Activated CD8-positive, alpha-beta T cell treated with anti-CD3 and anti-CD28 coated beads, Interleukin-2, amount 10 ng/mL, durations not matched to agents 7 days and 5 days (primary cell): ENCODE measurements at regions not wholly inside any gene's neighbourhood (a gene's known extent, or its start where the extent isn't known, plus 50 kb on each side); places are given as distances from the start of the nearest gene placed in this dataset.

Experiments
- ATAC-seq: fragments of 150-1000 bp; cut with Tn5 transposase; one replicate; pipeline ENCODE4 v1.10.0; 2021; ENCODE audit warnings: moderate library complexity
- CTCF ChIA-PET: fragments of 350-600 bp; sonication (Branson Sonifier 250); formaldehyde crosslinking; loops from one replicate; lab custom pipeline; 2021; ENCODE audit warnings: antibody characterized with exemption; lab: Charles Lee
- POLR2A ChIA-PET: fragments of 350-600 bp; sonication (Branson Sonifier 250); formaldehyde crosslinking; loops from one replicate; lab custom pipeline; 2021; ENCODE audit warnings: antibody characterized with exemption; lab: Charles Lee
- DNase-seq: peaks from one replicate; pipeline ENCODE4 v3.0.0-alpha.2; 2020
- H3K27ac Mint-ChIP-seq: one replicate; pipeline ENCODE4 v1.8.0; 2021; ENCODE audit warnings: mild to moderate bottlenecking, mixed read lengths
- H3K27me3 Mint-ChIP-seq: one replicate; pipeline ENCODE4 v1.8.0; 2021; ENCODE audit warnings: low read depth, mixed read lengths
- H3K36me3 Mint-ChIP-seq: one replicate; pipeline ENCODE4 v1.8.0; 2021; ENCODE audit warnings: low read depth, mixed read lengths
- H3K4me1 Mint-ChIP-seq: one replicate; pipeline ENCODE4 v1.8.0; 2021; ENCODE audit warnings: low read depth, mixed read lengths
- H3K4me3 Mint-ChIP-seq: one replicate; pipeline ENCODE4 v1.8.0; 2021; ENCODE audit warnings: mild to moderate bottlenecking, mixed read lengths
- H3K9me3 Mint-ChIP-seq: one replicate; pipeline ENCODE4 v1.8.0; 2022; ENCODE audit warnings: mixed read lengths; ENCODE audit not compliant: insufficient read depth

DNA sequence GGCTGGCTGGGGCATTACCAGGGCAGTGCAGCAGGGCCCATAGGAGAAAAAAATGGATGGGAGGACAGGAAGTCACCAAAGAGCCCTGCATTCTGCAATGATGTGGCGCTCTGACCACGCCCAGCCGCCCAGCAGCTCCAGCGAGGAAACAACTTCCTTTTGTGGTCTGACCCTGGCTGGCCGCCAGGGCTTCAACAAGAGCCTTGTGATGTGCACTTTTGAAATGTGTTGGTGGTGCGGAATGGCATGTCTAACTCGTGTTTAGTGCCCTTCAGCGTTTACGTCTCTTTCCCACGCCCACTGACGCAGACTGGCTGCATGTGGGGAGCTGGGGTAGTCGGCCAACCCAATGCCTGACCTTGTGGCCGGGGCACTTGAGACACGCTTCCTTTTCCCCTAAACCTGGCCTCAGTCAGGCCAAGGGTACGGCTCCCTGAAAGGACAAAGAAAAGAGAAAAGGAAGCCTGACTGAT, 81.9 kb upstream of the CTNNB1 start:
- POLR2A ChIA-PET: interaction anchor here (0.8 to 3.6 kb wide), 2 partner anchors 9 to 82 kb away, joined by 4 to 16 read pairs; partner anchors contain the start of gene CTNNB1
- peak; percentile 94 for ATAC-seq
- Mint-ChIP-seq H3K27me3 (no peaks in the 10 kb centered on the region), H3K9me3 (no peaks in the 10 kb centered on the region), H3K4me1 (peaks cover 30% of the 10 kb centered on the region), H3K4me3 (peak overlapping the region; percentile 35), H3K36me3 (no peaks in the 10 kb centered on the region), H3K27ac (peak overlapping the region; percentile 81)
- CTCF ChIA-PET: no interaction called here
- peak; percentile 89 for DNase-seq

- ATAC-seq (no peak), DNase-seq (no peak)
- POLR2A ChIA-PET: interaction anchor here (3.6 kb wide), 1 partner anchor 81 kb away, joined by 16 read pairs; the partner anchor contains the start of gene CTNNB1
- Mint-ChIP-seq H3K36me3 (no peaks in the 10 kb centered on the region), H3K4me1 (peaks cover 30% of the 10 kb centered on the region), H3K27ac (no peak overlapping the region), H3K4me3 (no peak overlapping the region), H3K9me3 (no peaks in the 10 kb centered on the region), H3K27me3 (no peaks in the 10 kb centered on the region)
- CTCF ChIA-PET: no interaction called here
Measured at GRCh38 chr3:41118461-41119390, 80.6 kb upstream of the CTNNB1 start.

- H3K27ac Mint-ChIP-seq: no peak overlapping the region
- no peak overlapping the region for H3K4me3 Mint-ChIP-seq
- no peaks in the 10 kb centered on the region for H3K27me3 Mint-ChIP-seq
- ATAC-seq (no peak), DNase-seq (no peak)
- ChIA-PET CTCF (no interaction called here), POLR2A (no interaction called here)
- no peaks in the 10 kb centered on the region for H3K9me3 Mint-ChIP-seq
- peaks cover 30% of the 10 kb centered on the region for H3K4me1 Mint-ChIP-seq
- peaks cover 3% of the 10 kb centered on the region for H3K36me3 Mint-ChIP-seq
Measured at GRCh38 chr3:41120460-41120859, 78.8 kb upstream of the CTNNB1 start.

DNA sequence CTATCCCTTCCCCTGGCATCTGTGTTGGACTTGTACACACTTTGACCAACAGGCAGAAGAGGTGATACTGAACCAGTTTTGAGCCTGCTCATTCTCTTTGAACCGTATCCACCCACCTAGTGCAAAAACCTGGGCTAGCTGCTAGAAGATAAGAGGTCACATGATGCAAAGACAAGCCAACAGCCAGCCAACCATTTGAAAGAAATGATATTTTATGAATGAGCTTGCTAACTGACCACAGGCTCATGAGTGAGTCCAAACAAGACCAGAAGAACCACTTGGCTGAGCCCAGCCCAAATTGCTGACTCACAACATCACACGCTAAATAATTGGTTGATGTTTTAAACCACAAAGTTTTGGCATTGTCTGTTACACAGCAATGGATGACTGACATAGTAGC, 74.0 kb upstream of the CTNNB1 start:
- CTCF ChIA-PET: no interaction called here
- H3K27me3 Mint-ChIP-seq: no peaks in the 10 kb centered on the region
- H3K36me3 Mint-ChIP-seq: peaks cover 3% of the 10 kb centered on the region
- peaks cover 13% of the 10 kb centered on the region for H3K9me3 Mint-ChIP-seq
- POLR2A ChIA-PET: no interaction called here
- ATAC-seq: no peak
- DNase-seq: no peak
- no peak overlapping the region for H3K27ac Mint-ChIP-seq
- no peaks in the 10 kb centered on the region for H3K4me1 Mint-ChIP-seq
- no peak overlapping the region for H3K4me3 Mint-ChIP-seq

DNA sequence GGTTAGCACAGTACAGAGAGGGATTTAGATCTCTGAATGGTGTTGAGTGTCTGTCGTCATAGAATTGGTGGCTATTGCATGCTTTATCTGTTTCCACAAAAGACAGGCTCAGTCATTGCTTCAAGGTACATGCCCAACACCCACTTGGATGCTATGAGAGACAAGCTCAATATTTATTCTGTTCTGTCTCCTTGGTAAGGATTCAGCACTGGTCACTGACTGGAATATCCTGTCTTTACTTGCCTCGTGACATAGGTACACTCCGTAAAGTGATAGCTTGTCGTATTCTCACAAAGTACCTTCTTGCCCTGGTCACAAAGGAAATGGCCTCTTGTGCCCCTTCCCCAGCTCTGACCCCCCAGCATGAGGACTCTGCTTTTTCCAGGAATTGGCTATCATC, 72.8 kb upstream of the CTNNB1 start:
- peaks cover 14% of the 10 kb centered on the region for H3K9me3 Mint-ChIP-seq
- H3K27me3 Mint-ChIP-seq: no peaks in the 10 kb centered on the region
- H3K4me1 Mint-ChIP-seq: no peaks in the 10 kb centered on the region
- ATAC-seq: no peak
- DNase-seq: no peak
- POLR2A ChIA-PET: interaction anchor here (1.1 kb wide), 1 partner anchor 9 kb away, joined by 4 read pairs; no protein-coding TSS in a partner anchor
- H3K27ac Mint-ChIP-seq: no peak overlapping the region
- H3K4me3 Mint-ChIP-seq: no peak overlapping the region
- H3K36me3 Mint-ChIP-seq: peaks cover 3% of the 10 kb centered on the region
- CTCF ChIA-PET: no interaction called here

- no peak overlapping the region for H3K4me3 Mint-ChIP-seq
- H3K36me3 Mint-ChIP-seq: peaks cover 3% of the 10 kb centered on the region
- ATAC-seq (no peak), DNase-seq (no peak)
- POLR2A ChIA-PET: interaction anchor here (1.1 kb wide), 1 partner anchor 10 kb away, joined by 4 read pairs; no protein-coding TSS in a partner anchor
- no peaks in the 10 kb centered on the region for H3K27me3 Mint-ChIP-seq
- H3K27ac Mint-ChIP-seq: no peak overlapping the region
- CTCF ChIA-PET: no interaction called here
- H3K4me1 Mint-ChIP-seq: no peaks in the 10 kb centered on the region
- peaks cover 14% of the 10 kb centered on the region for H3K9me3 Mint-ChIP-seq
Measured at GRCh38 chr3:41126961-41127360, 72.3 kb upstream of the CTNNB1 start.

DNA sequence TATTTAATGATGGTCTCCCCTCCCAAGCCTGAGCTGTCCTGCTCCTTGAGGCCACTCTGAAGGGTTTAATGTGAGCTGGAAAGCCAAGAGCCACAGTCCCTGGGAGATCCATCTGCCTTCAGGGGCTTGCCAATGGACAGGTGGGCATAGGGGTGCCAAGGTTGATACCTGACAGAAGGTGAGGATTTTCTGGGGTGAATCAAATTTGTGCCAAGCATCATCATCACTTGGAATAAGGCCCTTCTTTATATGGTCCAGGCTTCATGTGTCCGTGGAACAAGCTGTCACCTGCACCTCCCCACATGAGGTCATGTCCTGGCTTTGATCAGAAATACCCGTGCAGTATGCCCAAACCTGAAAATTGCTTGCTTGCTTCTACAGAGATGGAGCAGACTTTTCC, 71.9 kb upstream of the CTNNB1 start:
- Mint-ChIP-seq H3K9me3 (peaks cover 14% of the 10 kb centered on the region), H3K27ac (no peak overlapping the region), H3K4me3 (no peak overlapping the region), H3K4me1 (no peaks in the 10 kb centered on the region), H3K36me3 (peaks cover 3% of the 10 kb centered on the region), H3K27me3 (no peaks in the 10 kb centered on the region)
- DNase-seq (no peak), ATAC-seq (no peak)
- ChIA-PET POLR2A (no interaction called here), CTCF (no interaction called here)

- peaks cover 2% of the 10 kb centered on the region for H3K36me3 Mint-ChIP-seq
- ATAC-seq: no peak
- peaks cover 4% of the 10 kb centered on the region for H3K27me3 Mint-ChIP-seq
- ChIA-PET POLR2A (no interaction called here), CTCF (no interaction called here)
- peaks cover 14% of the 10 kb centered on the region for H3K9me3 Mint-ChIP-seq
- no peak for DNase-seq
- no peak overlapping the region for H3K4me3 Mint-ChIP-seq
- H3K4me1 Mint-ChIP-seq: no peaks in the 10 kb centered on the region
- H3K27ac Mint-ChIP-seq: no peak overlapping the region
Measured at GRCh38 chr3:41129731-41130130, 69.6 kb upstream of the CTNNB1 start.

GRCh38 chr3:41131224-41131623, 68.1 kb upstream of the CTNNB1 start:
- ATAC-seq (no peak), DNase-seq (no peak)
- ChIA-PET POLR2A (no interaction called here), CTCF (no interaction called here)
- Mint-ChIP-seq H3K36me3 (no peaks in the 10 kb centered on the region), H3K27ac (no peak overlapping the region), H3K27me3 (peaks cover 4% of the 10 kb centered on the region), H3K4me1 (no peaks in the 10 kb centered on the region), H3K4me3 (no peak overlapping the region), H3K9me3 (peaks cover 14% of the 10 kb centered on the region)

GRCh38 chr3:41137686-41138111, 61.6 kb upstream of the CTNNB1 start:
- Mint-ChIP-seq H3K36me3 (no peaks in the 10 kb centered on the region), H3K4me3 (no peak overlapping the region), H3K4me1 (no peaks in the 10 kb centered on the region), H3K27ac (no peak overlapping the region), H3K9me3 (no peaks in the 10 kb centered on the region), H3K27me3 (peaks cover 4% of the 10 kb centered on the region)
- POLR2A ChIA-PET: interaction anchor here (0.6 kb wide), 1 partner anchor 50 kb away, joined by 4 read pairs; no protein-coding TSS in a partner anchor
- CTCF ChIA-PET: no interaction called here
- ATAC-seq (no peak), DNase-seq (no peak)

- ChIA-PET POLR2A (no interaction called here), CTCF (interaction anchor here (1.0 kb wide), 1 partner anchor 49 kb away, joined by 3 read pairs; no protein-coding TSS in a partner anchor)
- no peaks in the 10 kb centered on the region for H3K9me3 Mint-ChIP-seq
- DNase-seq: no peak
- no peak overlapping the region for H3K27ac Mint-ChIP-seq
- H3K36me3 Mint-ChIP-seq: no peaks in the 10 kb centered on the region
- no peak for ATAC-seq
- H3K27me3 Mint-ChIP-seq: peaks cover 9% of the 10 kb centered on the region
- no peaks in the 10 kb centered on the region for H3K4me1 Mint-ChIP-seq
- no peak overlapping the region for H3K4me3 Mint-ChIP-seq
Measured at GRCh38 chr3:41138146-41138545, 61.2 kb upstream of the CTNNB1 start.

DNA sequence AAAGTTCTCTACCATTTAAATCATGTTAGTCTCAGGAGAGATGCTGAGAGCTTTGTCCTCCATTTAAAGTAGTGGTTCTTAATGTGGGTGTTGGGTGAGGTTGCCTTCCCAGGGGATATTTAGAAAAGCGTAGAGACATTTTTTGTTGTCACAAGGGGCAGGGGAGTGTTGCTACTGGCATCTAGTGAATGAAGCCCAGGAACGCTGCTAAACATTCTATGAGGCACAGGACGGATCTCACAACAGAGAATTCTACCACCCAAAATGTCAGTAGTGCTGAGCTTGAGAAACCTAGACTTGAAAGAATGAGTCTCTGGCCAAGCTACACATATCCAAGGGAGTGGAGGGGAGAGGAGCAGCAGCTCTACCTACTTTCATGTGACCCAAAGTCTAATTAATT, 60.7 kb upstream of the CTNNB1 start:
- ChIA-PET POLR2A (no interaction called here), CTCF (interaction anchor here (1.0 kb wide), 1 partner anchor 48 kb away, joined by 3 read pairs; no protein-coding TSS in a partner anchor)
- H3K9me3 Mint-ChIP-seq: no peaks in the 10 kb centered on the region
- H3K4me1 Mint-ChIP-seq: no peaks in the 10 kb centered on the region
- DNase-seq: no peak
- no peak for ATAC-seq
- H3K4me3 Mint-ChIP-seq: no peak overlapping the region
- H3K27me3 Mint-ChIP-seq: peaks cover 11% of the 10 kb centered on the region
- H3K27ac Mint-ChIP-seq: no peak overlapping the region
- H3K36me3 Mint-ChIP-seq: no peaks in the 10 kb centered on the region
